Thoracic aorta (tissue), 2 donors: ENCODE measurements at regions not wholly inside any gene's neighbourhood (a gene's known extent, or its start where the extent isn't known, plus 50 kb on each side); places are given as distances from the start of the nearest gene placed in this dataset.

Source experiments
- ATAC-seq: fragments of 150-250 bp; one replicate; pipeline ENCODE4 v1.8.0; 2017; ENCODE audit warnings: low read depth; ENCODE audit not compliant: insufficient number of reproducible peaks, low FRiP score
- DNase-seq: peaks from one replicate; pipeline ENCODE4 v3.0.0-alpha.2; 2020; ENCODE audit warnings: low spot score
- H3K27ac ChIP-seq, 2 donors: fragments of 200-600 bp; sonication (generic); 1 replicate in 1 of 2; 2 replicates in 1 of 2; pipeline ENCODE4 v1.5.1; 2016; ENCODE audit warnings: mild to moderate bottlenecking in 2 of 2, moderate library complexity in 2 of 2
- H3K27me3 ChIP-seq: fragments of 200-600 bp; sonication (generic); replicated peaks from 2 replicates; pipeline ENCODE4 v1.6.0; 2016; ENCODE audit warnings: mild to moderate bottlenecking; ENCODE audit not compliant: insufficient read depth
- H3K36me3 ChIP-seq: fragments of 200-600 bp; sonication (generic); one replicate; pipeline ENCODE4 v1.5.1; 2016
- H3K4me1 ChIP-seq, 2 donors: fragments of 200-600 bp; sonication (generic); 1 replicate in 1 of 2; 2 replicates in 1 of 2; pipeline versions ENCODE4 v1.5.1 to v1.6.0; 2016; ENCODE audit warnings: low read depth in 2 of 2, mild to moderate bottlenecking in 1 of 2; ENCODE audit not compliant: control insufficient read depth in 1 of 2
- H3K4me3 ChIP-seq: fragments of 200-600 bp; sonication (generic); 2 replicates; pipeline ENCODE4 v1.5.1; 2016; ENCODE audit warnings: mild to moderate bottlenecking
- H3K9me3 ChIP-seq: fragments of 200-600 bp; sonication (generic); 2 replicates; pipeline ENCODE4 v1.5.1; 2016
- TF ChIP-seq, protein P1 (sequence below): fragments of 200-600 bp; sonication (generic); IDR thresholded peaks from one replicate; pipeline ENCODE4 v1.5.1; 2019; ENCODE audit warnings: antibody characterized with exemption

DNA sequence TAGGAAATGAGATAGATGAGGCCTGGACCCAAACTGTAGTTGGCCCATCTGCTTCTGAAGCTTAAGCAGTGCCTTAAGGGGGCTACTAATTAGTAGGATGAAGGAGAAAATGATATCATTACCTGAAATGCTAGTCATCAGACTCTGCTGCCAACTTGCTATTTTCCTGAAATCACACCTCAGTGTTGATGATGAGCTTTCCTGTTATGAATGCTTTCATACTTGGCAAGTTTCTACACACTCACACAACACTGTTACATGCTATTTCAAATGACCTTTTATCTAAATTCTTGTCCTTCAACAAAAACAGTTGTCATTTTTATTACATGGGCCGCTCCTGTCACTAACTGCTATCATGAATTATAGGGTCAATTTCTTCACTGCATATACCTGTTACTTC, 416.0 kb downstream of the PRDM5 start:
- no peaks in the 10 kb centered on the region for H3K4me1 ChIP-seq
- no peaks in the 10 kb centered on the region for H3K36me3 ChIP-seq
- ATAC-seq (no peak), DNase-seq (no peak)
- H3K27me3 ChIP-seq = no peaks in the 10 kb centered on the region
- H3K4me3 ChIP-seq = no peak overlapping the region
- no peak overlapping the region for H3K27ac ChIP-seq
- no peaks in the 10 kb centered on the region for H3K9me3 ChIP-seq
- TF ChIP-seq, protein P1, sequence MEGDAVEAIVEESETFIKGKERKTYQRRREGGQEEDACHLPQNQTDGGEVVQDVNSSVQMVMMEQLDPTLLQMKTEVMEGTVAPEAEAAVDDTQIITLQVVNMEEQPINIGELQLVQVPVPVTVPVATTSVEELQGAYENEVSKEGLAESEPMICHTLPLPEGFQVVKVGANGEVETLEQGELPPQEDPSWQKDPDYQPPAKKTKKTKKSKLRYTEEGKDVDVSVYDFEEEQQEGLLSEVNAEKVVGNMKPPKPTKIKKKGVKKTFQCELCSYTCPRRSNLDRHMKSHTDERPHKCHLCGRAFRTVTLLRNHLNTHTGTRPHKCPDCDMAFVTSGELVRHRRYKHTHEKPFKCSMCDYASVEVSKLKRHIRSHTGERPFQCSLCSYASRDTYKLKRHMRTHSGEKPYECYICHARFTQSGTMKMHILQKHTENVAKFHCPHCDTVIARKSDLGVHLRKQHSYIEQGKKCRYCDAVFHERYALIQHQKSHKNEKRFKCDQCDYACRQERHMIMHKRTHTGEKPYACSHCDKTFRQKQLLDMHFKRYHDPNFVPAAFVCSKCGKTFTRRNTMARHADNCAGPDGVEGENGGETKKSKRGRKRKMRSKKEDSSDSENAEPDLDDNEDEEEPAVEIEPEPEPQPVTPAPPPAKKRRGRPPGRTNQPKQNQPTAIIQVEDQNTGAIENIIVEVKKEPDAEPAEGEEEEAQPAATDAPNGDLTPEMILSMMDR = no peak

- ATAC-seq (no peak), DNase-seq (no peak)
- H3K27me3 ChIP-seq = no peaks in the 10 kb centered on the region
- H3K36me3 ChIP-seq = no peaks in the 10 kb centered on the region
- no peak overlapping the region for H3K27ac ChIP-seq
- TF ChIP-seq, protein P1 = no peak
- no peaks in the 10 kb centered on the region for H3K9me3 ChIP-seq
- no peaks in the 10 kb centered on the region for H3K4me1 ChIP-seq
- H3K4me3 ChIP-seq = no peak overlapping the region
These were observed 423.8 kb downstream of the PRDM5 start for GRCh38 chr4:120498678-120499077.

DNA sequence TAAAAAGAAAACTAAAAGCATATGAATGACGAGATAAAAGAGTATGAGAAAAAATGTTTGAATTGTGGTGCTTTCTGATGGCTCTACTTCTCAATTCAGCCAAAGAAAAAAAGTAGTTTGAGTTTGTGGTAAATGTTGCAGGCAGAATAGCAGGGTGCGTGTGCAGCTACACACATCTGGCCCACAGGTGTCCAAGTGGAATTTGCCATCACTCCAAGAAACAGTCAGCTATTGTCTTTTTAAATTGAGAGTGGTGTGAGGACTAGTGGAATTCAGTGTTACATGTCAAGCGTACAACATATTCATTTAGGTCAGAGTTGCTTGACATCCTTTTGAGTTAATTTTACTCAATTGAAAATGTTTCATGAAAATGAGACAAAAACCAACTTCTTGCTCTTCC, 424.8 kb upstream of the MAD2L1 start:
- Histone ChIP-seq H3K27me3 (no peaks in the 10 kb centered on the region), H3K9me3 (no peaks in the 10 kb centered on the region), H3K4me3 (no peak overlapping the region), H3K36me3 (no peaks in the 10 kb centered on the region), H3K27ac (no peak overlapping the region), H3K4me1 (no peaks in the 10 kb centered on the region)
- TF ChIP-seq, protein P1 = no peak
- ATAC-seq (no peak), DNase-seq (no peak)

GRCh38 chr4:120481756-120482155, 415.1 kb upstream of the MAD2L1 start:
- TF ChIP-seq, protein P1 = no peak

DNA sequence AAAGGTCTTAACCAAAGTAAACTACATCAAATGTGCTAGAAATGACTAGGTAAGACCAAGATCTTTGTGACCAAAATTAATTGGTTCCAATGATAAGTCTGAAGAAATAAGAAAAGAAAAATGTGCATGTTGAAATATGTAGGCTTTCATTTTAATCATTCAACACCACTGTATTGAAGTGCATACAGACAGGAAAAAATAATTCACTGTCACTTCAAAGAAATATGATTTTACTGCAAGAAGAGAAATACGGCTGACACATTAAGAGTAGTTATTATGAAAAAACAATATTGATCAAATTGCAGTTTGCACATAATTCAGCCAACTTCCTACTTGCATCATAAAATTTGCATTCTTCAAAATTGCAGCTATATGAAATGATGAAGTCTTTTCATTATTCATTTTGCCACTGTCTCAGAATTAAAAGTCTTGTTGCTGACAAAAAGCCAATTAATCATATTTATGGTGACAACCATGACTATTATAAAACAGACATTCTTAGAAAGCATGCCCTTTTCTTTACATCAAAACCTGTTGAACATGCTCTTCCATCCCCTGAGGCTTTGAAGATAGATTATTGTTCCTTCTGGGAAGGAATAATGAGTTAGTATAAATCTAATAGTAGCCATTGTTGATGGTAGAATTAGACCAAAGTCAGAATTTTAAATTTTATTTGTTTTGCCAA, 405.9 kb upstream of the MAD2L1 start:
- Histone ChIP-seq H3K4me3 (no peak overlapping the region), H3K36me3 (no peaks in the 10 kb centered on the region), H3K4me1 (no peaks in the 10 kb centered on the region), H3K9me3 (no peaks in the 10 kb centered on the region), H3K27me3 (no peaks in the 10 kb centered on the region), H3K27ac (no peak overlapping the region)
- TF ChIP-seq, protein P1 = no peak
- no peak for DNase-seq
- ATAC-seq = no peak

More at GRCh38 chr4:120481756-120482155, 415.1 kb upstream of the MAD2L1 start:
- Histone ChIP-seq H3K27ac (no peak overlapping the region), H3K27me3 (no peaks in the 10 kb centered on the region), H3K4me1 (no peaks in the 10 kb centered on the region), H3K4me3 (no peak overlapping the region), H3K36me3 (no peaks in the 10 kb centered on the region), H3K9me3 (no peaks in the 10 kb centered on the region)
- DNase-seq (no peak), ATAC-seq (no peak)
